Loucy (cell line): ENCODE measurements at regions not wholly inside any gene's neighbourhood (a gene's known extent, or its start where the extent isn't known, plus 50 kb on each side); places are given as distances from the start of the nearest gene placed in this dataset.

ENCODE experiments used
- CTCF ChIP-seq: fragments of 200-600 bp; sonication (generic); conservative IDR thresholded peaks from 2 replicates; pipeline ENCODE4 v1.5.1; 2014; ENCODE audit warnings: mild to moderate bottlenecking, antibody characterized with exemption, low read length
- EZH2phosphoT487 ChIP-seq: fragments of 200-600 bp; IDR thresholded peaks from 2 replicates; pipeline ENCODE4 v1.6.1; 2018; ENCODE audit warnings: antibody characterized with exemption, mild to moderate bottlenecking, moderate library complexity, borderline replicate concordance

GRCh38 chr4:79788884-79789283 is 284.1 kb downstream of the ANTXR2 start:
- TF ChIP-seq CTCF (no peak), EZH2phosphoT487 (no peak)
